ENCODE measurements at regions not wholly inside any gene's neighbourhood (a gene's known extent, or its start where the extent isn't known, plus 50 kb on each side); places are given as distances from the start of the nearest gene placed in this dataset.
"Not testable (repeated sequence)": the region's sequence is repeated elsewhere in the genome, so short reads cannot be mapped to it uniquely, and the experiment has no call there.

DNA sequence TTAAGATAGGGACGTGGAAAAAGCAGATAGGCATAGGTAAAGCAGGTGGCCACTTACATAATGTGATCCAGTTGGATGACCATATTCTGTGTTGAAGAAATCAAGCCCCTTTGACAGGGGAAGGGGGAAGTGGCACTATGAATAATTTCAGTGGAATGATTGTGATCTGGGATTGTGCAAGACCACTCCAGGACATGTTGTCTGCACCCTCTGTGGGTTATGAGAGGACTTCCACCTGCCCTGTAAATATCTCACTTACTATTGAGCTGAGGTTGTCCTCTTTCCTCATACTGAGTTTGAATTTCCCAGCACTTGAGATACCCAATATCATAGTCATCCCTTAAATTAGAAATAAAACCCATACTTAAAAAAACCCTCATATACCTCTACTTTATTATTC is 220.7 kb downstream of the IRS1 start:
- DNase-seq (ENCODE audit: low spot score), result peak; percentile 29

DNA sequence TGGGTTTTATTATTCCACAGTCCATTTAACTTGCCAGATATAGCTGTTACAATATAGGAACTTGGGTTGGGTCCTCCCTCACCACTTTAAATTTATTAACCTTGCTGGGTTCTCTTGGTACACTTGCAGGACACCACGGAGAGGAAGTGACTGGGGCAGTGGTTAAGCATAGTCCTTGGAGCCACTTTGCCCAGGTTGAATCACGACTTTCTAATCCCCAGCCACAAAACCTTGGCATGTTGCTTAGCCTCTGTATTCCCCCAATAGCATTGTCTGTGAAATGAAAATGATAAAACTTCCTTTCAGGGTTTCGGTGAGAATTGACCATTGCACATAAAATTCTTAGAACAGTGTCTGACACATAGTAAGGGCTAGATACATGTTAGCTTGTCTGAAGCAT is 221.2 kb downstream of the IRS1 start:
- DNase-seq (ENCODE audit: low spot score), result no peak

DNA sequence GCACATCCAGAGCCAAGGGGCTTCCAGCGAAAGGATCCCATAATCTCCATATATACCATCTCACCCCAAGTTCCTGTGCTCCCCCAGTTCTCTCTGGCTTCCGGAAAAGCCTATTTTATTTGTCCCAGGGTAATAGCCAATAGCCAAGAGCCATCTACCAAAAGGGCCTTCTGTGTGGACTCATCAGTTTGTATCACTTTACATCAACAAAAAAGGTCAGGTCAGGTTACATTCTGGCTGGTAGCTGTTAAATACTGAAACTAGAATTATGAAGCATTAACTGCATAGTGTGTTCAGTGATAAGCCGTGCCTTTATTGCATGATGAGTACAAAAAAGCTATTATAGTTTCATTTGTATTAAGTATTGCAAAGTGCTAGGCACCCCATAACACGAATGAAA is 223.7 kb downstream of the IRS1 start:
- DNase-seq (ENCODE audit: low spot score), result no peak

DNA sequence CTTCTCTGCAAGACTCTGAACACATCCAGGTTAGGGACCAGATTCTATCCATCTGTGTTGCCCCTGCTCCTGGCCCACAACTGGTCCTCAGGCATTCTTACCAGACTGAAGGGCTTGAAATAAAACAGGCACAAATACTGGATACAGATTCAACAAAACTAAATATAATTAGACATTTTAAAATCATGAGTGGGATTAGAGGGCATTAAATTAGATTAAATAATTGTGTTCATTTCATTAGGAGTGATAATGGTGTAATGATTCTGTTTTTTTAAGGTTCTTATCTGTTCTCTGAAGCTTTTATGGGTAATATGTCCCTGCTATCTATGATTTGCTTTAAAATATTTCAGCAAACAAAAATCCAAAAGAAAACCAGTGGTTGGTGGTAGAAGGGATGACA is 226.5 kb downstream of the IRS1 start:
- DNase-seq (ENCODE audit: low spot score), result no peak

DNA sequence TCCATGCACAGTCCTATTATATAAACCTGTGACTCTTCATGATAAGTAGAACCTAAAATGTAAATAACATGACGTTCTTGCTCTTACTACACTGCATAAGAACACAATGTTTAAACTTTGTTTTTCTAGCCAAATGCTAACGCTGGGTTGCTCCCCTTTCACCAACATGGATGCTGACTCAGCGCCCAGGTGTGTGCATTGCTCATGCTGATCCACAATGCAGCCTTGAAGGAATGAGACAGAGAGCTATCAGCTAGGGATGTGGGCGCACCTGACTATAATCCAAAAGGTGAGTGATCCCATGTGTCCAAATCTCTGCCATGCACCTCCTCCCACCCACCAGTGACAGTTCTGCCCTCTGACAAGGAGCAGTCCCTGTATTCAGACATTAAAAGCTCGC is 235.0 kb downstream of the IRS1 start:
- DNase-seq (ENCODE audit: low spot score), result no peak

DNA sequence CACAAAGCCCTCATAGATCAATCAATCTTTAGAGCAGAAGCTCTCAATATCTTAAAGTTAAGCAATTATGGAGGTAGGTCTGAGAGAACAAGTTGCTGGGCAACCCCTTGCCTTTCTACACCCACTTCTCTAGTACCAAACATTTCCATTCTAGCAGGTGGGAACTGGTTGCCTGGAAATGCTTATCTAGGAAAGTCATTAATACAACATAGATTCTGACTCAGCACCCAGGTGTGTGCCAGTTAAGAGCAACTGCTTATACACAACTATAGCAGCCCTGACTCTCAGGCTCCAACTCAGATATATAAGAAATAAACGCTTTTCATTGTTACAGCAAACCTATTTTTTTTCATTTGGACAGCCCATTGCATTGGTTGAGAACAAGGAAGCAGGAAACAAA is 237.7 kb downstream of the IRS1 start:
- no peak for DNase-seq (ENCODE audit: low spot score)

DNA sequence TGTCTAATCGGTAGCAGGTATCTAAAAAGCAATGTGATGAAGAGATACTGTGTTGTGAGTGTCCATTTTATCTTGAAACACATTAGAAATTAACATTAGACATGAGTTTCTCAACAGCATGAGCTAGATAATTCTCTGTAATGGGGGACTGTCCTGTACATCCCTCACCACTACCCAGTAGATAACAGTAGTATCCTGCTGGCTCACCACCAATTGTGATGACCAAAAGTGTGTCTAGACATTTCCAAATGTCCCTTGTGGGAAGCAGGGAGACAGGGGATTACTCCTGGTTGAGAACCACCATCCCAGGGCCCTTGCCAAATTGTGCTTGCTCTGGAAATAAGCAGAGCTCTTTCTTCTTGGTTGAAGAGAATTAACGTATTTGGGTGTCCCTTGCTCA is 239.3 kb downstream of the IRS1 start:
- no peak for DNase-seq (ENCODE audit: low spot score)

DNA sequence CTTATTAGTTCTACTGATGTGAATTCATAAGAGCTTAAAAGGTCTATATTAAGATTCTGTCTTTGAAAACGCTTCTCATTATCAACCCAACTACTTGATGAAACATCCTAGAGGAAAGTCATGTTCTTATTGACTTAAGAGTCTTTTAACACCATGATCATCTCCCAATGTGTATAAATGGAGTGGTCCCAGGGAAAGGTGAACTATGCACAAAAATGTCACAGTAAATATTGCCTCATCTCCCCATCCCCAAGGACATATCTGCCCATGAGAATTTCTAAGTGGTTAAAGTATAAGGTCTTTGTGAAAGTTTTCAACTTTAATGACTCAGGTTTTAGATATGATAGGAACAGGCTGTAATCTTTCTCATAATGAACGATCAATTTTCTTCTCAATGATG is 240.1 kb downstream of the IRS1 start:
- no peak for DNase-seq (ENCODE audit: low spot score)

DNA sequence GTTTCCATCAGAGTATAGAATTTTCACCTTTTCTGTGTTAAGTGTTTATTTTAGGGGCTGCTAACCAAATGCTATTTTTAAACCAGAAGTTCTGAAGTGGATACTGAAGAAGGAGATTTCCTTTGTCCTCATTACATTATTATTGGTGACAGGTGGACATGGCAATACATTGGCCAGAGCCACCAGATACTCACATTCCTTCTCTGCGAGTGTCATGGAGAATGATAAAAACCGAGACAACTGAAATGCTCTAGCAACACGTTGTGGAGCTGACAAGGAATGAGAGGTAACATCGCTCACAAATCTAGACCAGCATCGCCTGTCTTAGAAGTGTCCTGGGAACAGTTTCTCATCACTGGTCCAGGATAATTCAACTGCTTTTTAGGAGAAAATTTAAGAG is 241.2 kb downstream of the IRS1 start:
- DNase-seq (ENCODE audit: low spot score), result no peak

DNA sequence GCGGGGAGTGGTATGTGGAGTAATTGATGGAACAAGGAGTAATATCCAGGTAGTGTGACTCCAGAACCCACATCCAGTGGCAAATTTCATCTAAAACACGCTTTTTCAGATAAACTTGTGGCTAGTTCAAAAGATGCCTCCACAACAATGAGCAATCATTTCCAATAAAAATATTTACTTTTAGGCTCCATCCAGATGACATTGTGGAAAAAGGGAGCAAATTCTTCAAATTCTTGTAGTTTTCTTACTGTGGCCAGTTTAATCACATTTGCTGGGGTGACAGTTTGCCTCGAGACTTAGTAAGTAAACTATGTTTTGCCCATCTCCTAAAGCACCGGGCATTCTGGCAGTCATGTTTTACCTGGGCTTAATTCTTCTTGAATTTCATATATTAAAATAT is 243.6 kb downstream of the IRS1 start:
- no peak for DNase-seq (ENCODE audit: low spot score)

DNA sequence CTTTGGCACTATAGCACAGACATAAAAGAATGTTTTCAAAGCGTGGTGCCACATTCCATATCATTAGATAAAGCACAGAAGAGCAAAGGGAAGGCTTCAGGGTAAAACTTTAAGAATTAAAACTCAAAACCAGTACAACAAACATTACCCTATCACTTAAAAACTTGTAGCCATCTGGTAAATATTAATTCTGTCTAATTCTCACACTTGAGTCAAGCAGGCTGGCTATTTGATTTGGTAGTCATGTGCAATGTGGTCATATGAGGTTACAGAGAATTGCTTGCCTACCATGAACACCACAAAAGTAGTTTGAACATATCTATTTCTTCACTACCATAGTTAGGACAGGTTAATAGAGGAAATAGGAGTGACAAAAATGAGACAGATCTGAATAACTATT is 244.9 kb downstream of the IRS1 start:
- DNase-seq (ENCODE audit: low spot score), result no peak

DNA sequence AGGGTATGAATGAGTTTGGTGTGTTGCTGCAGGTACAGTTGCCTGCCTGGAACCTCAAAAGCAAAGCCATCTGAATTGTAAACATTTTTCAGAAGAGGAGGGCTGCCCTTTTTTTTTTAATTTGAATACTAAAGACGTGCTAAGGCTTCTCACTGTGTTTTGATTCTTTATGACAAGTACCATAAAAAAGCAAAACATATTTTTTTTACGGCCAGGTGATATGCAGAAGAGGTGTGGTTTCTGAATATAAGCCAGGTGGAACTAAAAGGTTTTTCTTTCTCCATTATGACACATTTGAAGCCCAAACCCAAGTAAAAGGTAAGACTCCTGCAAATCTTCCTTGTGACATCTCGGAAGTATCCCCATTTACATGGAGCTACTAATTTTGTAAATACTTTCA is 246.3 kb downstream of the IRS1 start:
- no peak for DNase-seq (ENCODE audit: low spot score)

DNA sequence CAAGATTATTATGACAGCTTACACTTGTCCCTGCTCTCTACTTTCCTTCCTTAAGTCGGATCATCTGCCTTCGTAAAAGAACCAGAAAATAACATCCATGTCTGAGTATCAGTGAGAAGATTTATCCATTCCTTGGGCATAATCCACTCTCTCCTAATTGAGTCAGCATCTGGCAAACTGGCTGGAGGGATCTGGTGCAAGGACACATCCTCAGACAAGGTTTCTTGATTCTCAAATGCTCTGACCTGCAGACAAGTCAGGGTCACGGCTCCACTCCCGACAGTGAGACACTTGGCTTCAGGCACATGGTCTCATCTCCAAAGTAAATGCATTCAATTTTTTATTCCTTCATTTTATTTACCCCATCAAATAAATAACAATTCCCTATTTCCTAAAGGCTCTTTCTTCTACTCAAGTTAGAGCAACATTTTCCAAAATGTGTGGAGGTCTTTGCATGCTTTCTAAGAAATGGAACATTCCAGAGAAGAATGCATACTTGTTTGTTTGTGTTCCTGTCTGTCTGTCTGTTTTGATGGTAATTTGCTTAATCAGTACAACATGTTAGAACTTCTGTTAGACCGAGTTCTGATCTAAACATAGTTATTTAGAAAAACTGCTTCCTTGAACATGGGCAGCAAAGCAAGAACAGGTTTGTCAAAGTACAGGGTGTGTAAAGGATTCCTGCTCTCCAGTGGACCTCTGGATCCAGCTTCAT is 246.9 kb downstream of the IRS1 start:
- no peak for DNase-seq (ENCODE audit: low spot score)

DNA sequence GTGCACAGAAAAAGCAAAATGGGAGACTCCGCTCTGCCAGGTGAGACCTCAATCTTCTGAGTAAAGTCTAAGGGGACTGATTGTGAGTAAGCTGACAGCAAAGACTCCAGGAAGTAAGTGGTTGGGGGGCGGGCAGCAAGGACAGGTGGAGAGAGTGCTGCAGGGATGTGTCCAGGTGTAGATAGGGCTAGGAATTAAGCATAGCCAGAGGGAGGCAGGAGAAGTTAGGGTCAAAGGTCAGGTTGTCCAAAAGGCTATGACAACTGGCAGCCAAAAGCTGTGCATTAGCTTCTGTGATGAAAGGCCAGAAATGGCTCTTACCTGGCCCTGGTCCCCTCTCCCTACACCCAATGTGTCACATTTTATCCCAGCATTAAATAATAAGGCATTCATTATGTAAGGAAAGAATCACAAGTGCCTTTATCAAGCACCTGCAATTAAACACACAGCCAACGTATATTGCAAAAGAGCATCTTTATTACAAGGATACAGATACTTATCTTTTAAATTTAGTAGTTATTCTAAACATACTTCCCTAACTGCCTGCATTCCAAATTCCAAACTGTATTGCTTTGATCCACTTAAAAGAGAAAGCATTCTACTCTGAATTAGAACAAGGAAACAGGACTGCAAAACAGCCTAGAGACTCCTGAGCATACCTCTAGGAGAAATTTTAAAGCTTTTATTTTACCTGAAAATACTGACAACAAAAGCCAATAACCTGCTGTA is 247.9 kb downstream of the IRS1 start:
- DNase-seq (ENCODE audit: low spot score), result no peak

DNA sequence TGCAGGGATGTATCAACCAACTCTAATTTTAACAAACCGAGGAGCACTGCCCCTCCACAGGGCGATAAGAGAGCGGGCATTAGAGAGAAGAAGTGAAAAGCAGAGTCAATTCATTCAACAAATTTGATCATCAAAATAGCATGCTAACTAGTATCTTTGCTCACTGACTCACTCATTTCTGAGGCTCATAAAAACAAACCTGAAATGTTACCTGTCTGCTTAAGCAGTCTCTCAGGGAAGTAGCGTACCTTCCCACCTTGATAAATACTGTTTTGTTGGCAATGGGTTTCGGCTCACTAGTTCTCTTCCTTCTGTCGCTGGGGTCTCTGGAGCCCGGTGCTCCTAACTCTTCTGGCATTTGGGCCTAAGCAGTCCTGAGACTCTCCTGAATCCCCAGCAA is 248.8 kb downstream of the IRS1 start:
- DNase-seq (ENCODE audit: low spot score), result no peak

DNA sequence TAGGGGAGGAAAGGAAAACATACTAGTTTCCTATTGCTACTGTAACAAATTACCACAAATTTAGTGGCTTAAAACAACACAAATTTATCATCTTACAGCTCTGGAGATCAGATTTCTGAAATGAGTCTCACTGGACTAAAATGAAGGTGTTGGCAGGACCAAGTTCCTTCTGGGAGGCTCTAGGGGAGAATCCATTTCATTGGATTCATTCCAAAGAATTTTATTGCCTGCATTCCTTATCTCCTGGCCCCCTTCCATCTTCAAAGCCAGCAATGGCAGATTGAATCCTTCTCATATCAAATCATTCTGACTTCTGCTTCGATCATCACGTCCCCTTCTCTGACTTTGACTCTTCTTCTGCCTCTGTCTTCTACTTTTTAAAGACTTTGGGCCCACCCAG is 250.9 kb downstream of the IRS1 start:
- peak; percentile 38 for DNase-seq (ENCODE audit: low spot score)

DNA sequence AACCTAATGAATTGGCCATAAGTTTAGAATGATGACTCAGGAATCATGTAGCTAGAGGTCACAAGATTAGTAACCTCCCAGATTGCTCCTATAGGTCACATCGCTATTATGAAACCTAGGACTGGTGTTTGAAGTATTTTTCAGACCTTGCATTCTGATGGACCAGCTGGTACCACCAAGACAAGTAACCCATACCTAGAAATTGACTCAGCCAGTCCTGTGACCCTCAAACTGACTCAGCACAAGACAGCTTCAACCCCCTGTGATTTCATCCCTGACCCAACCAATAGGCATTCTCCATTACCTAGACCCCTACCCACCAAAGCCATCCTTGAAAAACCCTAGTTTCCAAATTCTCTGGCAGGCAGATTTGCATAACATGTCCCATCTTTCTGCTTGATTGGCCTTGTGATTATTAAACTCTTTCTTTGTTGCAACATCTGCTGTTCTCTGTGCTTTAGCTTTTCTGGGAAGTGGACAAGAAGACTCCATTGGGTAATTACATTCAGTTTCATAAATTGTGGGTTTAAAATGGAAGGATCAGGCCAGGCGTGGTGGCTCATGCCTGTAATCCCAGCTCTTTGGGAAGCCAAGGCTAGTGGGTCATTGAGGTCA is 254.9 kb downstream of the IRS1 start:
- DNase-seq (ENCODE audit: low spot score), result no peak

DNA sequence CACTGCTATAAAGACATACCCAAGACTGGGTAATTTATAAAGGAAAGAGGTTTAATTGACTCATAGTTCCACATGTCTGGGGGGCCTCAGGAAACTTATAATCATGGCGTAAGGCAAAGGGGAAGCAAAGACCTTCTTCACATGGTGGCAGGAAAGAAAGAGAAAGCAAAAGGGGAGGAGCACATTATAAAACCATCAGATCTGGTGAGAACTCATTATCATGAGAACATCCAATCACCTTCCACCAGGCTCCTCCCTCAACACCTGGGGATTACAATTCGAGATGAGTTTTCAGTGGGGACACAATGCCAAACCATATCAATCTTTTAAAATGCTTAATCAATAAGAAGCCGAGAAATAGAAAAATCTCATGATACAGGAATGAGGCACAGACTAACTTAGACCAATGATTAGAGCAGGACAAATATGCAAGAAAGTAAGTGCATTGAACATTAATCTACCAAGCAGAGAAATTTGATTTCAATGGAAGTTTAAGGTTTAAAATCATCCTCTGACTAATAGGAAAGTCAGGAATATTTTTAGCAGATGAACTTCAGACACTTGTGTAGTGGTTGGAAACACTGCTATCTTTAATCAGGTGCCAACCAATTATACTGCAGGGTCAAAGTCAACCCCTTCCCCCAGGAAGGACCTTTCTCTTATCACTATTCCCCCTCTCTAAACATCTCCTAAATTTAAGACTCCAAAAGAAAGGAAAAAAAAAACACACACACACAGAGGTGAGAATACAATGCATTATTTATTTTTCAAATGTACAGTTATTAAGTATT is 259.2 kb downstream of the IRS1 start:
- no peak for DNase-seq (ENCODE audit: low spot score)

DNA sequence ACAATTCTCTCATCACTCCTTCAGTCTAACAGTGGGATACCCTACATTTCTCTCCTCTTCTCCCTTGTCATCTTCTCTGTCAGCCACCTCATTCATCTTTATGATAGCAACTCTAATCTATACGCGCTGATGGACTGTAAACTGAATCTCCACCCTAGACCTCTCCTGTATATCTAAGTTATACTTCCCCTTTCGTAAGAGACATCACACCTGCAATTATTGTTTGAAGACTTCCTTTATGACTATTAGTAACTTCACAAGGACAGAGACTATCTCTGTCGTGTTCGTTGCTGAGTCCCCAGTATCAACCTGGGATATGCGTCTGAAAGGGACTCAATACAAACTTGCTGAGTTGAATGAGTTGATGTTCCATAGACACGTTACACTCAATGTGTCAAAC is 263.2 kb downstream of the IRS1 start:
- no peak for DNase-seq (ENCODE audit: low spot score)

DNA sequence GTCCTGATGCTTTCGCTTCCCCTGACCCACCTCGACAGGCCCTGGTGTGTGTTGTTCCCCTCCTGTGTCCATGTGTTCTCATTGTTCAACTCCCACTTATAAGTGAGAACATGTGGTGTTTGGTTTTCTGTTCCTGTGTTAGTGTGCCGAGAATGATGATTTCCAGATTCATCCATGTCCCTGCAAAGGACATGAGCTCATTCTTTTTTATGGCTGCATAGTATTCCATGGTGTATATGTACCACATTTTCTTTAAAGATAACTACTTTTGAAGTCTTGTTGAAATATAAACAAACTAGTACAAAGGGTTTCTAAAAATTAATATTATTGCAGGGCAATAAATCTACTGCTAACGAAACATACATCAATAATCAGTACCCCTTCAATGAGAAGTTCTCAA is 266.6 kb downstream of the IRS1 start:
- not testable (repeated sequence) for DNase-seq (ENCODE audit: low spot score)

DNA sequence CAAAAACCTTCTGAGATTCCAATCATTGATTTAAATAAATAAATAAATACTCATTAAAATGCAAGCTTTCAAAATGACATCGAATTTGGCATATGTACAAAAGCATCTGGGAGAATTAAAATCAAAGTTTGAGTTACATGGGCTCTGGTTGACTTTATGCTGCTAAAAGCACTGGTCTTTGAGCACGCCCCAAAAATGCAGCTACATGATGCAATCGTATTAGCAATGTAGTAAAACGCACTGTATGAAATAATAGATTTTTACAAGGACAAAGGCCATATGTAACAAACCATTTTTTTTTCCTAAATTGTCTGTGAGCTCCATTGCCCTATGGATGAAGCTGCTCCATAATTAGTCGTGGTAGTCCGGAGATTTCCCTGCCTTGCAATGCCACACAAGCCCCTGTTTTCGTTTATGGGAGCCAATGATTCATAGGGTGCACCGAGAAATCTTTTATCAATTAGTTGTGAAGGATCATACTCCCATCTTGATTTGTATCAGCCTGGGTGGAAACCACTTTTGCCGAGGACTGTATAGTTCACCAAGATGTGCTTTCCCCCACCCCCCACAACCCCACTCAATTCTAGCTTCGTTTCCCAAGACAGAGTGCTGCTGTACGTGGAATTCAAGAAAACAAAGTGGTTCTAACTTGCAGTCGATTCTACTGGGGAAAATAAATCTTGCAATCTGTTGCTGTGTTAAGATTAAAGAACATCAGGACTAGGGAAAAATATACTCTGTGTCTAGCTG is 268.4 kb downstream of the IRS1 start:
- DNase-seq (ENCODE audit: low spot score), result no peak

DNA sequence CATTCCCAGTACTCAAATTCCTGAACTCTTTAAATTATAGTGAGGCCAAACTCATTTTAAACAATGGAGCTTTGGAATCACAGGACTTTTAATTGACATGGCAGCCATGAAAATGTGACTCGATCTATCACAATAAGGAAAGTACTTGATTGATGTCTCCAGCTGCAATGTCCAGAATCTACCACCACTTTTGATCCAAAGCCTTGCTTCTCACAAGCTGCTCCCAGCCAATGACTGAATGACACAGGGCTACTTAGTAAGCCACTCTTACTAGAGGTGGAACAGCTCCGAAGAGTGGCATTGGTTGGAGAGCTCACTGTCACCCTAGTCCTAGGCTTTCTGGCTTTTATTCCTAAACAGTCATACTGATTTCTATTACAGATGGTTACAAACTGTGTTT is 270.1 kb downstream of the IRS1 start:
- no peak for DNase-seq (ENCODE audit: low spot score)

All from LoVo (cell line).